ENCODE measurements at regions not wholly inside any gene's neighbourhood (a gene's known extent, or its start where the extent isn't known, plus 50 kb on each side); places are given as distances from the start of the nearest gene placed in this dataset.
"Not testable (repeated sequence)": the region's sequence is repeated elsewhere in the genome, so short reads cannot be mapped to it uniquely, and the experiment has no call there.

DNA sequence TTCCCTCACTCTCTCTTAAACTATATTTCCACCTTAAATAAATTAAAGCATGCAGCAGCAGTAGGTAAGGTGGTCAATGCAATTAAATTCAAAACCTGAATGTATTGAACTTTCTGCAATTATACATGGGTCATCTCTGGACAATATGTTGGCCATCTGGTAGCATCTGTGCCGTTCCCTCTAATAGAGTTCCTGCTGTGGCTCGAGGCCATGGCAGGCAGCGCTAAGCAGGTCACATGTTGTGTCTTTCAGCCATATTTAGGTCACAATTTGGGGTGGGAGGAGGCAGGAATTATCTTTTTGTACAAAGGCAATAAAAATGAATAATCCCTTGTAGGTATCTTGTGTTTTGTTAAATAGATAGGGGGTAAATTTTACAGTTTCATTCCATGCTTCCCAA lies 676.2 kb downstream of the ZEB2 start:
- H3K36me3 ChIP-seq = no peaks in the 10 kb centered on the region
- no peak for DNase-seq
- no peaks in the 10 kb centered on the region for H3K9me3 ChIP-seq (ENCODE audit: severe bottlenecking)
- H3K27me3 ChIP-seq (ENCODE audit: insufficient read depth, low read depth, severe bottlenecking) = no peaks in the 10 kb centered on the region
- H3K4me3 ChIP-seq (ENCODE audit: low read depth, low read length) = no peak overlapping the region
- no peak overlapping the region for H3K27ac ChIP-seq
- no peak for TF ChIP-seq CTCF (IDR thresholded peaks at IDR 0.05; ENCODE audit: low read depth, low read length)

DNA sequence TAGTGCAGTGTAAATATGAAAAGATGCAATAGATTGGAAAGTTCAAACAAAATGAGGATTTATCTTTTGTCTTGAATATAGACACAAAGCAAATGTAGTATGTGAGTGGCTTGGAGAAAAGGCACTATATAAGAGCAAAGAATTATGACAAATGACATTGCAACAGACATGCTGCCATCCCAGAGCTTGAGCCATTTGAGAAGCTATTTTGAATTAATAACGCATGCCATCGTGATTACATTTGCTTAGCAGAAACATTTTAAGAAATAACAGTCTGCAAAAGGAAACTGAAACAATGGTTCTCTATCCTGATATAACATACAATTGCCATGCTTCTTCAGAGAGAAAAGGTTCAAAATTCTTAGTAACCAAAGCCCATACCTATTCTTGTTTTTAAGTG lies 677.1 kb downstream of the ZEB2 start:
- DNase-seq = no peak
- H3K4me3 ChIP-seq (ENCODE audit: low read depth, low read length) = no peak overlapping the region
- H3K36me3 ChIP-seq = no peaks in the 10 kb centered on the region
- H3K9me3 ChIP-seq (ENCODE audit: severe bottlenecking) = no peaks in the 10 kb centered on the region
- TF ChIP-seq CTCF (IDR thresholded peaks at IDR 0.05; ENCODE audit: low read depth, low read length) = no peak
- H3K27ac ChIP-seq = no peak overlapping the region
- H3K27me3 ChIP-seq (ENCODE audit: insufficient read depth, low read depth, severe bottlenecking) = no peaks in the 10 kb centered on the region

GRCh38 chr2:143841935-143842334 lies 678.0 kb downstream of the ZEB2 start:
- H3K27me3 ChIP-seq (ENCODE audit: insufficient read depth, low read depth, severe bottlenecking) = no peaks in the 10 kb centered on the region
- DNase-seq = peak; percentile 16
- TF ChIP-seq CTCF (IDR thresholded peaks at IDR 0.05; ENCODE audit: low read depth, low read length) = 0 out of 2 replicates have a peak, but pooled peaks have one; percentile 23

DNA sequence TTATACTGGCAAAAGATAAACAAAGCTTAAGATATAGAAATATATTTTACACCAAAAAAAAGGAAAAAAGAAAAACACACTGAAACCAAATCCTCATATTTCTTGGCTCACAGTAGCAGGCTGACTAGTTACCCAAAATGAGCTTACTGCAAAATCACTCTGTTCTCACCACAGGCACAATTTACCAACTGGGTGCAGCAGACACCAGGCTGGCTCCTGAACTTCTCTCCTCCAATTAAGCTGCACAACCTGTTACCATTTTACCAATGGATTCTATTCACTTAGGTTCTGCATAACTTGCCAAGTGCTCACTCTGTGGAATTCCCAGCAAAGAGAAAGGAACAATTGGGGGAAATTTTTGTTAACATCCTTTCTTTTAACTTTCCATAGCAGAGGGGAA lies 679.3 kb downstream of the ZEB2 start:
- H3K27ac ChIP-seq = no peak overlapping the region
- H3K36me3 ChIP-seq = no peaks in the 10 kb centered on the region
- no peak for DNase-seq
- H3K9me3 ChIP-seq (ENCODE audit: severe bottlenecking) = no peaks in the 10 kb centered on the region
- H3K4me3 ChIP-seq (ENCODE audit: low read depth, low read length) = no peak overlapping the region
- no peaks in the 10 kb centered on the region for H3K27me3 ChIP-seq (ENCODE audit: insufficient read depth, low read depth, severe bottlenecking)
- no peak for TF ChIP-seq CTCF (IDR thresholded peaks at IDR 0.05; ENCODE audit: low read depth, low read length)

More at GRCh38 chr2:143841935-143842334, 678.0 kb downstream of the ZEB2 start:
- Histone ChIP-seq H3K36me3 (no peaks in the 10 kb centered on the region), H3K27ac (no peak overlapping the region), H3K9me3 (ENCODE audit: severe bottlenecking) (no peaks in the 10 kb centered on the region), H3K4me3 (ENCODE audit: low read depth, low read length) (no peak overlapping the region)

DNA sequence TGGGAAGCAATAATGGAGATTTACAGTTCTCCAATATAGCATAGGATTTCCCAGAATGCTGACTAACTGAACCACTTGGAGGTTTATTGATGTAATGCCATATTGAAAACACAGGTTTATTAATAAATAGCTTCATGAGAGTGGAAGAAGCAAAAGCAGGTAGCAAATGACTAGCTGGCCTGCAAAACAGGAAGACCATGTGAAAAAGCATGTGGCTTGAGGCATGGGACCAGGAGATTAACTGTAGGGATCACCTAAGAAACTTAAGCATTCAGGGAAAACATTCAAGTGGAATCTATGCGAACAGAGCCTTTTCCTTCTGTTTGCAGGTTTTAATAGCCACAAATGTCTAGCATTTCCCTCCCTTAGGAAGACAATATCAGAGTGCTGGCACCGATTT lies 679.7 kb downstream of the ZEB2 start:
- no peak for TF ChIP-seq CTCF (IDR thresholded peaks at IDR 0.05; ENCODE audit: low read depth, low read length)
- H3K27ac ChIP-seq = no peak overlapping the region
- H3K9me3 ChIP-seq (ENCODE audit: severe bottlenecking) = no peaks in the 10 kb centered on the region
- no peak for DNase-seq
- H3K27me3 ChIP-seq (ENCODE audit: insufficient read depth, low read depth, severe bottlenecking) = no peaks in the 10 kb centered on the region
- no peak overlapping the region for H3K4me3 ChIP-seq (ENCODE audit: low read depth, low read length)
- no peaks in the 10 kb centered on the region for H3K36me3 ChIP-seq

- Histone ChIP-seq H3K9me3 (ENCODE audit: severe bottlenecking) (no peaks in the 10 kb centered on the region), H3K4me3 (ENCODE audit: low read depth, low read length) (no peak overlapping the region), H3K36me3 (no peaks in the 10 kb centered on the region), H3K27me3 (ENCODE audit: insufficient read depth, low read depth, severe bottlenecking) (no peaks in the 10 kb centered on the region), H3K27ac (no peak overlapping the region)
- no peak for TF ChIP-seq CTCF (IDR thresholded peaks at IDR 0.05; ENCODE audit: low read depth, low read length)
- DNase-seq = no peak
Measured at GRCh38 chr2:143839456-143839855, 680.5 kb downstream of the ZEB2 start.

- not testable (repeated sequence) for DNase-seq
Measured at GRCh38 chr2:143837055-143837454, 682.9 kb downstream of the ZEB2 start.

More at GRCh38 chr2:143837055-143837454, 682.9 kb downstream of the ZEB2 start:
- not testable (repeated sequence) for H3K36me3 ChIP-seq; H3K27me3 ChIP-seq (ENCODE audit: insufficient read depth, low read depth, severe bottlenecking); H3K9me3 ChIP-seq (ENCODE audit: severe bottlenecking); H3K4me3 ChIP-seq (ENCODE audit: low read depth, low read length); H3K27ac ChIP-seq

Data from WERI-Rb-1 (cell line).